Right atrium auricular region (tissue), 2 donors: ENCODE measurements at regions not wholly inside any gene's neighbourhood (a gene's known extent, or its start where the extent isn't known, plus 50 kb on each side); places are given as distances from the start of the nearest gene placed in this dataset.
"Not testable (repeated sequence)": the region's sequence is repeated elsewhere in the genome, so short reads cannot be mapped to it uniquely, and the experiment has no call there.

ENCODE experiments used
- DNase-seq: peaks from one replicate; pipeline ENCODE4 v3.0.0-alpha.2; 2019; ENCODE audit warnings: low spot score
- H3K27ac ChIP-seq, 2 donors: fragments of 200-600 bp; sonication (generic); 1 replicate in 1 of 2; 2 replicates in 1 of 2; pipeline ENCODE4 v1.5.1; 2016 to 2019
- H3K27me3 ChIP-seq, 2 donors: fragments of 200-600 bp; sonication (generic); one replicate each; pipeline versions ENCODE4 v1.5.1 to v1.6.0; 2017 to 2019
- H3K36me3 ChIP-seq: fragments of 200-600 bp; sonication (generic); one replicate; pipeline ENCODE4 v1.5.1; 2016
- H3K4me1 ChIP-seq, 2 donors: fragments of 200-600 bp; sonication (generic); one replicate each; pipeline versions ENCODE4 v1.5.1 to v1.6.0; 2017 to 2019
- H3K4me3 ChIP-seq, 2 donors: fragments of 200-600 bp; sonication (generic); 1 replicate in 1 of 2; 2 replicates in 1 of 2; pipeline ENCODE4 v1.5.1; 2017 to 2019; ENCODE audit warnings: mild to moderate bottlenecking in 1 of 2, moderate library complexity in 1 of 2
- H3K9me3 ChIP-seq, 2 donors: fragments of 200-600 bp; sonication (generic); one replicate each; pipeline ENCODE4 v1.5.1; 2019
- TF ChIP-seq, protein P1 (sequence below), 2 donors: fragments of 200-600 bp; sonication (generic); IDR thresholded peaks; one replicate each; pipeline ENCODE4 v1.5.1; 2019; ENCODE audit warnings: antibody characterized with exemption in 2 of 2

DNA sequence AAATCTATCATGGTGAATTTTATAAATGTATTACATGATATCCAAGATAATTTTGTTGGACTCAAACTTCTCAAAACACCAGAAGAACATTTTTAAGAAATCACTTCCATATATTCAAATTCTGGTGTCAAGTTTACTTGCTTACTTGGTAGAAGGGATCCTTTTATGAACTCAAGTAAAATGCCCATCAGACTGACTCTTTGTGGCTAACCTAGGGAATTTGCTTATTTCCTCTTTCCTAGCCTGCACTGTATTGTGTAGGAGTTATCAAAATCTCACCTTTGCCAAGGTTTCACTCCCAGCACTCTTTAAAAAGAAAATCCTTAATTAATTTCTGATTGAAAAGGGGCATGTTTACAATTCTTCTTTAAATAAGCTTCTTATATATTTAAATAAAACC lies 196.5 kb downstream of the DUSP6 start:
- no peaks in the 10 kb centered on the region for H3K9me3 ChIP-seq
- TF ChIP-seq, protein P1, sequence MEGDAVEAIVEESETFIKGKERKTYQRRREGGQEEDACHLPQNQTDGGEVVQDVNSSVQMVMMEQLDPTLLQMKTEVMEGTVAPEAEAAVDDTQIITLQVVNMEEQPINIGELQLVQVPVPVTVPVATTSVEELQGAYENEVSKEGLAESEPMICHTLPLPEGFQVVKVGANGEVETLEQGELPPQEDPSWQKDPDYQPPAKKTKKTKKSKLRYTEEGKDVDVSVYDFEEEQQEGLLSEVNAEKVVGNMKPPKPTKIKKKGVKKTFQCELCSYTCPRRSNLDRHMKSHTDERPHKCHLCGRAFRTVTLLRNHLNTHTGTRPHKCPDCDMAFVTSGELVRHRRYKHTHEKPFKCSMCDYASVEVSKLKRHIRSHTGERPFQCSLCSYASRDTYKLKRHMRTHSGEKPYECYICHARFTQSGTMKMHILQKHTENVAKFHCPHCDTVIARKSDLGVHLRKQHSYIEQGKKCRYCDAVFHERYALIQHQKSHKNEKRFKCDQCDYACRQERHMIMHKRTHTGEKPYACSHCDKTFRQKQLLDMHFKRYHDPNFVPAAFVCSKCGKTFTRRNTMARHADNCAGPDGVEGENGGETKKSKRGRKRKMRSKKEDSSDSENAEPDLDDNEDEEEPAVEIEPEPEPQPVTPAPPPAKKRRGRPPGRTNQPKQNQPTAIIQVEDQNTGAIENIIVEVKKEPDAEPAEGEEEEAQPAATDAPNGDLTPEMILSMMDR (IDR thresholded peaks at IDR 0.05): no peak
- no peak overlapping the region for H3K4me3 ChIP-seq
- H3K27me3 ChIP-seq: no peaks in the 10 kb centered on the region
- H3K27ac ChIP-seq: no peak overlapping the region
- DNase-seq: no peak
- H3K36me3 ChIP-seq: no peaks in the 10 kb centered on the region
- peaks cover 0 to 20% of the 10 kb centered on the region in 2 donors for H3K4me1 ChIP-seq

DNA sequence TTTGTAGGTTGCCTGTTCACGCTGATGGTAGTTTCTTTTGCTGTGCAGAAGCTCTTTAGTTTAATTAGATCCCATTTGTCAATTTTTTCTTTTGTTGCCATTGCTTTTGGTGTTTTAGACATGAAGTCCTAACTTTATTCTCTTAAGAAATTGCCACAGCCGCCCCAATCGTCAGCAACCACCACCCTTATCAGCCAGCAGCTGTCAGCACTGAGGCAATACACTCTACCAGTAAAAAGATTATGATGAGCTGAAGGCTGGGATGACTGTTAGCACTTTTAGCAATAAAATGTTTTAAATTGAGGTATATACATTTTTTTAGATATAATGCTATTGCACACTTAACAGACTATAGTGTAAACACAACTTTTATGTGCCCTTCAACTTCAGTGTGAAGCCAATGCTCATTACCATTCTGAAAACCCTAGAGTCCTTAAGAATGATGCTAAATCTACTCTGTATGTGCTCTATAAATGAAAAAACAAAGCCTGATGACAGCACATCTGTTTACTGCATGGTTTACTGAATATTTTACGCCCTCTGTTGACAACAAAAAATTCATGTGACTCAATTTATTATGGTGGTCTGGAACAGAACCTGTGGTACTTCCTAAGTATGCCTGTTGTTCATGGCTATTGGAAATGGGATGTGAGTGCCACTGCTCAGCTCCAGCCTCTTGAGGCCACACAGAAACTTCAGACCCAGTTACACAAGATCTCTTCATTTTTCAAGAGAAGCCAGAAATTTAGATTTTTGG lies 197.4 kb downstream of the DUSP6 start:
- H3K9me3 ChIP-seq: no peaks in the 10 kb centered on the region
- DNase-seq: no peak
- no peaks in the 10 kb centered on the region for H3K36me3 ChIP-seq
- no peak overlapping the region for H3K27ac ChIP-seq
- no peak overlapping the region for H3K4me3 ChIP-seq
- TF ChIP-seq, protein P1 (IDR thresholded peaks at IDR 0.05): peak in 1 of 2 donors; percentile 22
- no peaks in the 10 kb centered on the region for H3K27me3 ChIP-seq
- H3K4me1 ChIP-seq: peaks cover 0 to 13% of the 10 kb centered on the region in 2 donors

DNA sequence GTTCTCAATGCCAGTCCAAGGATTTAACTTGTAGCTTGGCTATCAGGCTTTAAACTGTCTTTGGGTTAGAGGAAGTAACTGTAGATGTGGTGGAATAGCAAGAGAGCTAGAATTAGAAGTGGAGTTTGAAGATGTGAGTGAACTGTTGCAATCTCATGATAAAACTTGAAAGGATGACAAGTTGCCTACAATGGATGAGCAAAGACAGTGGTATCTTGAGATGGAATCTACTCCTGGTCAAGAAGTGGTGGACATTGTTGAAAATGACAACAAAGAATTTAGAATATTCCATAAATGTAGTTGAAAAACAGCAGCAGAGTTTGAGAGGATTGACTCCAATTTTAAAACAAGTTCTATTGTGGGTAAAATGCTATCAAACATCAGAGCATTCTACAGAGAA lies 199.0 kb downstream of the DUSP6 start:
- TF ChIP-seq, protein P1 (IDR thresholded peaks at IDR 0.05): no peak
- Histone ChIP-seq H3K4me1 (peaks cover 0 to 10% of the 10 kb centered on the region in 2 donors), H3K4me3 (no peak overlapping the region), H3K27me3 (no peaks in the 10 kb centered on the region), H3K27ac (no peak overlapping the region), H3K9me3 (no peaks in the 10 kb centered on the region), H3K36me3 (no peaks in the 10 kb centered on the region)
- no peak for DNase-seq

DNA sequence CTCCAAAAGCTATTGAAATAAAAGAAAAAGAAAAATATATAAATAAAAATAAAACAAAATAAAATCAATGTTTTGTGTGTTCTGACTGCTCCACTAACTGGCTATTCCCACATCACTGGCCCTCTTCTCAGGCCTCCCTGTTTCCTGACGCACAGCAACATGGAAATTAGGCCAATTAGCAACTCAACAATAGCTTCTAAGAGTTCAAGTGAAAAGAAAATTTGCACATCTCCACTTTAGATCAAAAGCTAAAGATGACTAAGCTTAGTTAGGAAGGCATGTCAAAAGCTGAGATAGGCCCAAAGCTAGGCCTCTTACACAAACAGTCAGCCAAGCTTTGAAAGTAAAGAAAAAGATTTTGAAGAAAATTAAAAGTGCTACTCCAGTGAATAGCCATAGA lies 200.8 kb downstream of the DUSP6 start:
- no peak overlapping the region for H3K4me3 ChIP-seq
- no peaks in the 10 kb centered on the region for H3K36me3 ChIP-seq
- H3K9me3 ChIP-seq: no peaks in the 10 kb centered on the region
- H3K27ac ChIP-seq: no peak overlapping the region
- DNase-seq: no peak
- peaks cover 0 to 6% of the 10 kb centered on the region in 2 donors for H3K4me1 ChIP-seq
- TF ChIP-seq, protein P1 (IDR thresholded peaks at IDR 0.05): no peak
- H3K27me3 ChIP-seq: no peaks in the 10 kb centered on the region

DNA sequence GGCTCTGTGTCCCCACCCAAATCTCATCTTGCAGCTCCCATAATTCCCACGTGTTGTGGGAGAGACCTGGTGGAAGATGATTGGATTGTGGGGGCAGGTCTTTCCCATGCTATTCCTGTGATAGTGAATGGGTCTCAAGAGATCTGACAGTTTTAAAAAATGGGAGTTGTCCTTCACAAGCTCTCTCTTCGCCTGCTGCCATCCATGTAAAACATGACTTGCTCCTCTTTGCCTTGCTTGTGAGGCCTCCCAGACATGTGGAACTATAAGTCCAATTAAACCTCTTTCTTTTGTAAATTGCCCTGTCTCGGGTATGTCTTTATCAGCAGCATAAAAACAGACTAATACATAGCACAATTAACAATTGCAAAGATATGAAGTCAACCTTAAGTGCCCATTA lies 201.5 kb downstream of the DUSP6 start:
- not testable (repeated sequence) for H3K36me3 ChIP-seq, H3K27ac ChIP-seq, H3K27me3 ChIP-seq, H3K4me3 ChIP-seq, H3K9me3 ChIP-seq, DNase-seq, H3K4me1 ChIP-seq

DNA sequence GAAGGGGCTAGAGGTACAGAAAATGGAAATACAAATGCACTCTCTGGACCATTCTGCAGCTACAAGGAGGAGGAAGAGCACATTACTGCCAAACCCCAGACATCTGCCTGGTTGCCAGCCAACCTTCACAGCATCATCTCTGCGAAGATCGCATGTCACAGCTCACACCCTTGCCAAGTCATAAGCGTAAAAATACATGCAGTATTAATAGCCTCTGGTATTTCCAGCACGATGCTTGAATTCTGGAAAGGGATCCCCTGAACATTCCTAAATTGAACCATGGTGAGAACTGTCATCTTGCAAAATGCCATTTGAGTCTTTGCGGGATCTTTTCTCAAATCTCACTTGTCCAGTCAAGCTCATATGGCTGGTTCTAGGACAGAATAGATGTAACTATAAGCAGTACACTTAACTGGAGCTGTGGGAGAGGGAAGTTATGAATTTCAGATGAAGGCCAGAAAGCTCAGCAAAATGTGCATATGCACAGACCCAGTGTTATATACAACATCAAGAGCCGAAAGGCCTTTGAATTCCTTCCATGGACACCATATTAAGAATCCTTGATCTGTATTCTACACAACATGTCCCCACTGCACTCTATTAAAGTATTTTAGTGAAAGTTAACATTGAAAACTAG lies 211.6 kb downstream of the DUSP6 start:
- Histone ChIP-seq H3K4me3 (no peak overlapping the region), H3K27ac (peak overlapping the region; percentile 66 to 81), H3K4me1 (peaks cover 0 to 16% of the 10 kb centered on the region in 2 donors), H3K27me3 (no peaks in the 10 kb centered on the region), H3K9me3 (no peaks in the 10 kb centered on the region), H3K36me3 (no peaks in the 10 kb centered on the region)
- TF ChIP-seq, protein P1 (IDR thresholded peaks at IDR 0.05): no peak
- DNase-seq: peak; percentile 63
